Stomach smooth muscle (tissue), 2 donors: ENCODE measurements at regions not wholly inside any gene's neighbourhood (a gene's known extent, or its start where the extent isn't known, plus 50 kb on each side); places are given as distances from the start of the nearest gene placed in this dataset.

Experiments
- H3K27ac ChIP-seq: one replicate; pipeline ENCODE4 v1.7.0; 2013; ENCODE audit warnings: mild to moderate bottlenecking, low read length, inconsistent platforms
- H3K27me3 ChIP-seq, 2 donors: one replicate each; pipeline ENCODE4 v1.7.0; 2013; ENCODE audit warnings: low read length in 2 of 2; ENCODE audit not compliant: insufficient read depth in 2 of 2, control insufficient read depth in 1 of 2
- H3K36me3 ChIP-seq, 2 donors: one replicate each; pipeline ENCODE4 v1.7.0; 2013; ENCODE audit warnings: low read length in 2 of 2; ENCODE audit not compliant: control insufficient read depth in 2 of 2, insufficient read depth in 2 of 2
- H3K4me1 ChIP-seq: one replicate; pipeline ENCODE4 v1.7.0; 2013; ENCODE audit warnings: low read length; ENCODE audit not compliant: control insufficient read depth, insufficient read depth
- H3K4me3 ChIP-seq, 2 donors: one replicate each; pipeline ENCODE4 v1.7.0; 2013; ENCODE audit warnings: low read length in 2 of 2
- H3K9ac ChIP-seq, 2 donors: one replicate each; pipeline ENCODE4 v1.7.0; 2013; ENCODE audit warnings: low read length in 2 of 2, mild to moderate bottlenecking in 1 of 2
- H3K9me3 ChIP-seq, 2 donors: one replicate each; pipeline ENCODE4 v1.7.0; 2013; ENCODE audit warnings: low read length in 2 of 2; ENCODE audit not compliant: control insufficient read depth in 2 of 2
- donor health status: healthy.
- donor health status: Pancreatic carcinoma.

GRCh38 chr3:159757341-159758060 lies 231.1 kb upstream of the IL12A start:
- Histone ChIP-seq H3K9ac (no peak overlapping the region), H3K36me3 (no peaks in the 10 kb centered on the region), H3K4me1 (peaks cover 17% of the 10 kb centered on the region), H3K4me3 (no peak overlapping the region), H3K27me3 (no peaks in the 10 kb centered on the region), H3K27ac (no peak overlapping the region), H3K9me3 (no peaks in the 10 kb centered on the region)

DNA sequence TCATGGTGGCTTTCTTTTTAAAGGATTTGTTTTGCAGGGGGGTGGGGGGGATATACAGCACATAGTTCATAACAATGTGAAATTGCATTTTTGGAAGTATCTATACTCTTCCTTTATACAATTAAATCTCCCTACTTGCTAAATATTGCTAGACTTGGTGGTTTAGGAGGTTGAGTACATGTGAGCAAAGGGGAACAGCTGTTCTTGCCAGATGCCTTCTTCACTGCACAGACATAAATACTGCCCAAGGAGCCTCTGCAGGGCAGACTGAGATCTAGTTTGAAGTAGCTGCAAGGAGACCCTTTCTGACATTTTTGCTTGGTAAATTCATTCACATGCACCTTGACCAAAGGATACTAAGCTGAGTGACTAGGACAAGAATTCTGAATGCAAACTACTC lies 228.6 kb upstream of the IL12A start:
- H3K4me1 ChIP-seq: peaks cover 28% of the 10 kb centered on the region
- no peak overlapping the region for H3K27ac ChIP-seq
- H3K9me3 ChIP-seq: no peaks in the 10 kb centered on the region
- no peak overlapping the region for H3K4me3 ChIP-seq
- H3K36me3 ChIP-seq: no peaks in the 10 kb centered on the region
- H3K9ac ChIP-seq: no peak overlapping the region
- no peaks in the 10 kb centered on the region for H3K27me3 ChIP-seq

GRCh38 chr3:159761369-159761768 lies 227.3 kb upstream of the IL12A start:
- no peaks in the 10 kb centered on the region for H3K9me3 ChIP-seq
- H3K9ac ChIP-seq: peak overlapping the region; percentile 21 to 83
- peak overlapping the region in 1 of 2 donors; percentile 44 for H3K4me3 ChIP-seq
- H3K36me3 ChIP-seq: no peaks in the 10 kb centered on the region
- H3K4me1 ChIP-seq: peaks cover 34% of the 10 kb centered on the region
- H3K27me3 ChIP-seq: no peaks in the 10 kb centered on the region
- H3K27ac ChIP-seq: peak overlapping the region; percentile 95

- Histone ChIP-seq H3K4me3 (peak overlapping the region in 1 of 2 donors; percentile 90), H3K9ac (peak overlapping the region; percentile 83 to 93), H3K4me1 (peaks cover 36% of the 10 kb centered on the region), H3K27me3 (no peaks in the 10 kb centered on the region), H3K27ac (peak overlapping the region; percentile 95), H3K9me3 (no peaks in the 10 kb centered on the region), H3K36me3 (no peaks in the 10 kb centered on the region)
Observed at GRCh38 chr3:159761848-159762635, 226.6 kb upstream of the IL12A start.

DNA sequence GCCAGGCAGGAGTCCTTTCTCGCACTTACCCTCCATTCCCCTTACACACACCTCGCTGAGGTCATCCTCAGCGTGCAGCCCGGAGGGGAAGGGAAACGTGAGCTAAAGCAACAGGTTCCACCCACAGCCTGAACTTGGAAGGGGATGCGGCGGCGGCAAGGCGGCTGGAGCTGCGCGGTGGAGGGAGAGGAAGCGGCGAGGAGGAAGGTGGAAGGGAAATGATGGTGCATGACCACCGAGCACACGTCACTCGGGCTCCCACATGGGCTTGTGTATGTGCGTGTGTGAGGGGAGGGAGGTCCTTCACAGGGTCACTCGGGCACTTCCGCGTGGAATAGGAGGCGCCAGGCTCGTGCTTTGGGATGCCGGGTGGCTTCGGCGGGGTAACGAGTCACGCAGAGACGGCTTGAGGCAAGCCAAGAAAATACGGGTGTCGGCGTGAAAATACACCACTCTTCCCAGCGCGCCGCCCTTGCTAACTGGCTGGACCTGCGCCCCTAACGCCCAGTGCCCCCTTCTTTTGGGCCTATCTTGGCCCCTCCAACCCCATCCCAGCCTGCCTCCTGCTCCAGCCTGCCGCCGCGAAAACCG lies 225.5 kb upstream of the IL12A start:
- Histone ChIP-seq H3K9me3 (no peaks in the 10 kb centered on the region), H3K4me3 (peak overlapping the region; percentile 68 to 90), H3K4me1 (peaks cover 45% of the 10 kb centered on the region), H3K27ac (peak overlapping the region; percentile 95), H3K27me3 (no peaks in the 10 kb centered on the region), H3K9ac (peak overlapping the region; percentile 83 to 93), H3K36me3 (peaks cover 3 to 5% of the 10 kb centered on the region in 2 donors)

DNA sequence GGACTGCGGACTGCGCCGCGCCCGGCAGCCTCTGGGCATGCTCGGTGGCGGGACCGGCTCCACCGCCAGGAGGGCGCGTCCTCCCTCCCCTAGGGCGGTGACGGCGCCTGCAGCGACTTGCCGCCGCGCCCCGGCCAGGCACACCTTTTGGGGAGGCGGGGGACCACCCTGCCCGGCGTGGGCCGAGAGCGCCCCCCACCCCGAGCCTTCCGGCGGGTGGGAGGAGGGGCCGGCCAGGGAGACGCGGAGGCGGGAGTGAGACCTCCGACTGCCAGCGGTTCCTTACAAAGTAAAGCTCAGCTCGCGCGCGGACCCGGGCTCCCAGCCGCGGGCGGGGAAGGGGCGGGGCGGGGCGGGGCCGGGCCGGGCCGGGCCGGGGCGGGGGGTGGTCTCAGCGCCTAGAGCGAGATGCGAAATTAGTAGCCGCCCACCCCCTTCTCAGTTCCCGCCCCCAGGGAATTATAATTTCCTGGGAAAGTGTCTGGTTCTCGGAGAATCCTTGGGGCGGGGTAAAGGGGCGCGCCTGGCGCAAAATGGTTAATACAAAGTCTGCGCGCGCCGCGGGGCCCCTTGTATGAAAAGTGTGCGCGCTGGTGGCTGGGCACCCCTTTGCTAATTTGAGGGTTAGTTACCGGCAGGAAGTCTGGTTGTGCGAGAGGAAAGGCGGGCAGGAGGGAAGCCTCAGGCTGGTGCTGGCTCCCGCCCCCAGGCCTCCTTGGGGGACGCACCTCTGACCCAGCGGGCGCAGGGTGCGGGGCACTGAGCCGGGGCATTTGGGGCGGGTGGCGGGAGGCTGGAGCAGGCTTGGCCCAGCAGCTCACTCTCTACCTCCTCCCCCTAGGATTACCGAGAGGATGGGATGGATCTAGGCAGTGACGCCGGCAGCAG lies 224.8 kb upstream of the IL12A start:
- peak overlapping the region; percentile 97 for H3K27ac ChIP-seq
- H3K4me1 ChIP-seq: peaks cover 52% of the 10 kb centered on the region

DNA sequence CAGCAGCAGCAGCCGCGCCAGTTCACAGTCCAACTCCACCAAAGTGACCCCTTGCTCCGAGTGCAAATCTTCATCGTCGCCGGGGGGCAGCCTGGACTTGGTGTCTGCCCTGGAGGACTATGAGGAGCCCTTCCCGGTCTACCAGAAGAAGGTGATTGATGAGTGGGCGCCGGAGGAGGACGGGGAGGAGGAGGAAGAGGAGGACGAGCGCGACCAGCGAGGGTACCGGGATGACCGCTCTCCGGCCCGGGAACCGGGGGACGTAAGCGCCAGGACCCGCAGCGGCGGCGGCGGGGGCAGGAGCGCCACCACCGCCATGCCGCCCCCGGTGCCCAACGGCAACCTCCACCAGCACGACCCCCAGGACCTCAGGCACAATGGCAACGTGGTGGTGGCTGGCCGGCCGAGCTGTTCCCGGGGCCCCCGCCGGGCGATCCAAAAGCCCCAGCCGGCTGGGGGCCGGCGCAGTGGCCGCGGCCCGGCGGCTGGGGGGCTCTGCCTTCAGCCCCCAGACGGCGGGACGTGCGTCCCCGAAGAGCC lies 224.1 kb upstream of the IL12A start:
- peak overlapping the region; percentile 97 for H3K27ac ChIP-seq
- H3K36me3 ChIP-seq: peaks cover 3 to 10% of the 10 kb centered on the region in 2 donors
- H3K27me3 ChIP-seq: no peaks in the 10 kb centered on the region
- H3K4me3 ChIP-seq: peak overlapping the region; percentile 86 to 90
- H3K4me1 ChIP-seq: peaks cover 53% of the 10 kb centered on the region
- no peaks in the 10 kb centered on the region for H3K9me3 ChIP-seq
- H3K9ac ChIP-seq: peak overlapping the region; percentile 92 to 96

More for the DNA sequence above, 224.8 kb upstream of the IL12A start:
- H3K36me3 ChIP-seq: peaks cover 3 to 10% of the 10 kb centered on the region in 2 donors
- H3K9me3 ChIP-seq: no peaks in the 10 kb centered on the region
- no peaks in the 10 kb centered on the region for H3K27me3 ChIP-seq
- H3K4me3 ChIP-seq: peak overlapping the region; percentile 86 to 90
- peak overlapping the region; percentile 92 to 96 for H3K9ac ChIP-seq

- Histone ChIP-seq H3K9ac (peak overlapping the region; percentile 92 to 96), H3K27me3 (no peaks in the 10 kb centered on the region), H3K4me1 (peaks cover 55% of the 10 kb centered on the region), H3K9me3 (no peaks in the 10 kb centered on the region), H3K36me3 (peaks cover 3 to 10% of the 10 kb centered on the region in 2 donors), H3K4me3 (peak overlapping the region; percentile 86 to 90), H3K27ac (peak overlapping the region; percentile 97)
Observed at GRCh38 chr3:159765030-159765859, 223.4 kb upstream of the IL12A start.

GRCh38 chr3:159765860-159766294 lies 222.8 kb upstream of the IL12A start:
- H3K4me1 ChIP-seq: peaks cover 58% of the 10 kb centered on the region
- peaks cover 3 to 10% of the 10 kb centered on the region in 2 donors for H3K36me3 ChIP-seq
- peak overlapping the region; percentile 97 for H3K27ac ChIP-seq
- peak overlapping the region; percentile 92 to 96 for H3K9ac ChIP-seq
- H3K9me3 ChIP-seq: no peaks in the 10 kb centered on the region
- H3K4me3 ChIP-seq: peak overlapping the region; percentile 86 to 90
- no peaks in the 10 kb centered on the region for H3K27me3 ChIP-seq
